ENCODE measurements at regions not wholly inside any gene's neighbourhood (a gene's known extent, or its start where the extent isn't known, plus 50 kb on each side); places are given as distances from the start of the nearest gene placed in this dataset.

GRCh38 chr11:15653191-15653710, 538.5 kb downstream of the INSC start:
- no peak for TF ChIP-seq POLR2AphosphoS5 (IDR thresholded peaks at IDR 0.05)
- TF ChIP-seq POLR2A (IDR thresholded peaks at IDR 0.05): no peak
